ENCODE measurements at regions not wholly inside any gene's neighbourhood (a gene's known extent, or its start where the extent isn't known, plus 50 kb on each side); places are given as distances from the start of the nearest gene placed in this dataset.

DNA sequence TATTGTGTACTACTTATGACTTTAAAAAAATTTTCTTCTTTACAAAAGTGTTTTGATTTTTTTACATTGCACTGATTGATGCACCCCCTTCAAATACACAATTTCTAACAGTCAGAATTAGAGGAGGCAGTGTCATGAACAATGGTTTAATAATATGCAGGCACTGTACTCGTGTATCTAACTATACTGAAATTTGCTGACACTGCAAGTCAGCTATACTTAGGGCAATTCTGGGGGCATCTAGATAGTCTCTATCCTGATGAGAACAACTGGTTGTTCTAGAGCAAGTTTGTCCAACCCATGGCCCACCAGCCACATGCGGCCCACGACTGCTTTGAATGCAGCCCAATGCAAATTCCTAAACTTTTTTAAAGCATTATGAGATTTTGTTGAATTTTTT lies 375.6 kb downstream of the BCKDHB start:
- no peak for DNase-seq (ENCODE audit: extremely low read depth, low read depth)

- DNase-seq (ENCODE audit: extremely low read depth, low read depth): no peak
Measured at GRCh38 chr6:80480421-80481157, 374.1 kb downstream of the BCKDHB start.

DNA sequence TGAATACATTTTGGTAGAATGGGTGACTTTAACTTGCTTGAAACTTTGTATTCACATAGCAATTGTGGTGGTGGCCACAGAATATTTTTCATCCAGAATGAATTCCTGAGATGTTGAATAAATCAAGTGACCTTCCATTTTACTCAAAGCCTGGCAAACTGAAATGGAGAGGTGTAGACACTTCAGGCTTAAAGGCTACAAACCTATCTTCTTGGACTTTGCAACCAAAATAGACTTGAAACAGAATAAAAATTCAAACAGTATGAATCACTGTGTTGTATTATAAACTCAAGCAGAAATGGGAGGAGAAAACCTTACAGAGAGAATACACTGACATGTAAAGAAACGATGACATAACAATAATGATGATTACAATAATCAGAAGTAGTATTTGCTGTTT lies 371.6 kb downstream of the BCKDHB start:
- no peak for DNase-seq (ENCODE audit: extremely low read depth, low read depth)

DNA sequence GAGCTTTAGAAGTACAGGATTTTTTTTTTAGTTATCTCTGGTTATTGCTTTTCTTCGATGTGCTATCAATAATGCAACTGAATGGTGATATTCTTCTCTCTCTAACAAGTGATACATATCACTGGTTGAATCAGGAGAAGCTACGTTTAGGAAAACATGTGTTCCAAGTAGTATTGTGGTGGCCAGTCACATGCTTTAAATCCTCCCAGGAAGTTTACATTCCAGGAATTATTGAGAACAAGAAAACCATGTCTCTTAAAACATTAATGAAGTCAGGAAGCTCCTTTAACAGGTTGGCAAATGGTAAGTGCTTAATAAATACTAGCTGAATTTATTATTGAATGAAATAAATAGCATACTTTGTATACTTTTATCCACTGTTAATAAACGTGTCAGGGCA lies 371.1 kb downstream of the BCKDHB start:
- DNase-seq (ENCODE audit: extremely low read depth, low read depth): no peak

GRCh38 chr6:80472271-80472670 lies 365.8 kb downstream of the BCKDHB start:
- no peak for DNase-seq (ENCODE audit: extremely low read depth, low read depth)

DNA sequence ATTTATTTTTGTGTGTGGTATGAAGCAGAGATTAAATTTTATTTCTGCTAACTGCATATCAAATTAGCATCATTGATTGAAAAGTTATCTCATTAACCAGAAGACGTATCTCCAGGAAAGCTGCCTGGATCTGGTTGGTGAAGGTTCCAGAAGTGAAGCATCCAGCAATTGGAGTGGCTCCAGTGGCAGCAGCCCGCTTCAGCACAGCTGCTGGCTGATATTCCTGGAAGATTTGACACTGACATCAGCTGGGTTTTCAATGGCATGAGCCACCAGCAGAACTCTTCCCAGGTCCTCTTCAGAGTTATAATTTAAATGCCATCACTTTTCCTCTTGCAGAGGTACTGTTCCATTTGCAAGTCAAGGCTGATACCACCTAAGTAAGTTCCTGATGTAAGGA lies 363.5 kb downstream of the BCKDHB start:
- DNase-seq (ENCODE audit: extremely low read depth, low read depth): no peak

DNA sequence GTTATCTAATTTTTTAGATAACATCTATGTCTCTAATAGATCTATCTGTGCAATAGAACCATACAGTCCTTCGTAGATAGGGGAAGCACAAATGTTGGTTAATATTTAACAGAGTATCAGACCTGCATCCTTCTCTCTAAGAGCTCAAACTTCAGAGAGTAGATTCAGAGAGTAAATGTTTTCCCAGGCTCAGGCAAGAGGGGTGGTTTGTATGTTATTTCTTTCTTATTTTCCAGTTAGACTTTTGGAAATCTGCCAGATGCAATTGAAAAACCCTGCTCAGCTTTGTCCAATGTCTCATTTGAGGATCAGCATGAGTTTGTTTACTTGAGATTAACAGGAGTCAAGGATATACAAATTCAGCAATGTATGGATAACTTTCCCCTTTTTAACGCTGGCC lies 361.9 kb downstream of the BCKDHB start:
- no peak for DNase-seq (ENCODE audit: extremely low read depth, low read depth)

DNA sequence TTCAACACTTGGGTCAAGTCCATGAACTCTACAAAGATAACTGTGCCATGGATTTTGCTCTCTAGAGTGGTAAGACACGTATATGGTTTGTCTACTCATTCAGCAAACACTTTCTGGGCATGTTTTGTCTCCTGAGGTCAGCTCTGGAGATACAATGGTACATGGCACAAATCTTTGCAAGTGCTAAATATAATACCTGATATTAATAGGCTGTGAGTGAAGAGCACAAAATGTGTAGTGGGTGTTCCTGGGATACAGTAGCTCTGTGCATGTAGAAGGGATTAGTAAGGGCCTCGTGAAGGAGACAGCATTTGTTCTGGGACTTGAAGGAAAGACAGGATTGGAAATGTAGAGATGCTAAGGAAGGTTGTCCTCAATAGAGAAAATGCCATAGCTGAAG lies 360.9 kb downstream of the BCKDHB start:
- no peak for DNase-seq (ENCODE audit: extremely low read depth, low read depth)

GRCh38 chr6:80466981-80467380 lies 360.5 kb downstream of the BCKDHB start:
- no peak for DNase-seq (ENCODE audit: extremely low read depth, low read depth)

- DNase-seq (ENCODE audit: extremely low read depth, low read depth): peak; percentile 25
Measured at GRCh38 chr6:80465513-80465912, 359.0 kb downstream of the BCKDHB start.

GRCh38 chr6:80464901-80465300 lies 358.4 kb downstream of the BCKDHB start:
- no peak for DNase-seq (ENCODE audit: extremely low read depth, low read depth)

DNA sequence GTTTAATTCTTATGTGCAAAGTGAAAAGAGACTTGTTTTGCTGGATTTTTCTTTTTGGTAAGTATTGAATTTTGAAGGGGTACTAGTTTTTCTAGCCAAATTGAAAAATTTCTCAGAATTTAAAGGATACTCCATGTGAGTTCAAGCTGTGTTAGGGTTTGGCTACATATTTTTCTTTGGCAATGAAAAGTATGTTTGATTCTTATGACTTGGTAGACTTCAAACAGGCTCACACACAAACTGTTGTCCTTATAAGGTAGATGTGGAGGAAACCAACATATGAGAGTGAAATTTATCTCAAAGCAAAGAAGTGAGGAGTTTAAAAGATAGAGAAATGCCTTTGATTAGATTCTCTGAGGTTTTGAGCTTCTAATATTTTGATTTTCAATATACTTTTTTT lies 356.7 kb downstream of the BCKDHB start:
- no peak for DNase-seq (ENCODE audit: extremely low read depth, low read depth)

- DNase-seq (ENCODE audit: extremely low read depth, low read depth): no peak
Measured at GRCh38 chr6:80460257-80460865, 353.9 kb downstream of the BCKDHB start.

DNA sequence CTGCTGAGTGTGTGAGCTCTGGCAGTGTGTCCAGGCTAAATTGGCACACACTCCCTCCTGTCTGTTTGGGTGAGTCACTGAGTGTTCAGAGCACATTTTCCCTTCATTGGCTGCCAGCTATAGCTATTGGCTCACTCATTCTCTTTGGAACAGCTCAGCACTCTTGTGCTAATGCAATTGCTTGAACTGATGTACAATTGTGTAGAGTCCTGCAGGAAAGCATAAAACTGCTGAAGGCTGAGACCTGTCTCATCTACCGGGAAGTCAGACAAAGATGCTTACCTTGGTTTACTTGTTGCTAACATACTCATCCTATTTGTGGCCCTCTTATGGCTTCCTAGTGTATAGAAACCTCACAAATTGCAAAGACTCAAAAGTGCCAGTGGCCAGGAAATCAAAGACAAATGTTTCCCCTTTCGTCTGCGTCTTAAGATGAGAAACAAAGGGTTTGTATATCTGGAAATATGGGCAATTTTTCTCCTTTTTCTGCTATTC lies 351.0 kb downstream of the BCKDHB start:
- peak; percentile 66 for DNase-seq (ENCODE audit: extremely low read depth, low read depth)

DNA sequence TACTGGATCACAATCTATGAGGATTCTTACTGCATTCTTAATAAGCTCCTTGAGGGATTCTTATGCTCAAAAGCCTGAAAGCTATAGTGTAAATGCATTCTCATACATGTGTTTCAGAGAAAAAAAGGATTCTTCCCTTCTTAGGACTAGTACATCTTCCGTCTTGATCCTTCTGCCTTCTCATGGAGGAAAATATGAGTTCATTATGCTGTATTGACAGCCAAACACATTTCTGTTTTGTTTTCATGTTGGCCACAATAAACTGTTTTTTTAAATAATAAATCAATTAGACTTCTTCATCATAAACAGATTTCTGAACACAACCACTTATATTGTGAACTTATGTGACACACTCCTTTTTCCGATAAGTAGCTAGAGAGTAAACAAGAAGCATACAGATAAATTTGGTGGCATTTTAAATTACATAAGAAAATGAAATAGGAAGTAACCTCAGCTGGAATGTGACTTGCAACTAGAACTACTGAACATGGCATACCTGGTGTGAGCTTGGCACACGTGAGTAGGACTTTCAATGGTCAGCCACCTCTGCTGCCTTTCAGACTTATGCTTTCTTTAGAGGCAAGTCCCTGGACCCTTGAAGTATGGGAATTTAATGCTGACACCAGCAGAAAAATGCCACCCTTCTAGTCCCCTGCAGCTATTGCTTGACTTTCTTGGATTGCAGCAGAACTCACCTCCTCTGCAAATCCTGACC lies 350.4 kb downstream of the BCKDHB start:
- DNase-seq (ENCODE audit: extremely low read depth, low read depth): no peak

- no peak for DNase-seq (ENCODE audit: extremely low read depth, low read depth)
Measured at GRCh38 chr6:80454661-80455365, 348.3 kb downstream of the BCKDHB start.

DNA sequence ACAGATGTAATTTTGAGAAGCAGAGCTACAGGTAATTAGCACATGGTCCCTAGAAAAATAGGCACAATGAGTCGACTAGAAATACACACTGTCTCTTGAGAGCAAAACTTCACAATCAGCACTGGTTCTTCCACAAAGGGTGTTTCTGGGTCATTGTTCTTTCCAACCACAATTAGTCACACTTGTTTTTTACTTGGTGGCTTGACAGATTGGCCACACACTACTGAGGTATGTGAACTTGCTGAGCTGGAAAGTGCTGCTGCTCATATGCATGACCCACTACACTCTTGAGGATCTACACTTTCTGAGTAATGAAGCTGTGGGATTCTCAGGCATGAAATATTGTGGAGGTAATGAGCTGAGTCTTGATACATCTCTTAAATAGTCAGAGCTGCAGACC lies 347.7 kb downstream of the BCKDHB start:
- no peak for DNase-seq (ENCODE audit: extremely low read depth, low read depth)

- DNase-seq (ENCODE audit: extremely low read depth, low read depth): no peak
Measured at GRCh38 chr6:80449726-80450125, 343.3 kb downstream of the BCKDHB start.

- DNase-seq (ENCODE audit: extremely low read depth, low read depth): no peak
Measured at GRCh38 chr6:80446454-80447045, 340.1 kb downstream of the BCKDHB start.

DNA sequence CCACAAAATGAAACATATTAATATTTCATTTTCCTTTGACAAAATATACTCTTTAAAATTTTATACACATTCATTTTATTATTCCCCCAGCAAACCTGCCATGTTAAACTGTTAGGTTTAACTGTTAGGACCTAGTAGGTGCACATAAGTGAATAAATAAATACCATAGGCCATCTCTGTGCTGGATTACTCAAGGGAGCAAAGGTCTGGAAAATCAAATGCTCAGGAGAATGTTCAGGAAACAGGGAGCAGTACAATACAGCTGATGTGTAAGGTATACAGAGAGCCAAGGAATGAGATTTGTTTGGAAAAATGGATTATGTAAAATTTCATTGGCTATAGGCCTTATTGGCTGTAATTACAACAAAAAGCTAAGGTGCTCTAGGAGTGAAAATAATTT lies 339.3 kb downstream of the BCKDHB start:
- DNase-seq (ENCODE audit: extremely low read depth, low read depth): no peak

DNA sequence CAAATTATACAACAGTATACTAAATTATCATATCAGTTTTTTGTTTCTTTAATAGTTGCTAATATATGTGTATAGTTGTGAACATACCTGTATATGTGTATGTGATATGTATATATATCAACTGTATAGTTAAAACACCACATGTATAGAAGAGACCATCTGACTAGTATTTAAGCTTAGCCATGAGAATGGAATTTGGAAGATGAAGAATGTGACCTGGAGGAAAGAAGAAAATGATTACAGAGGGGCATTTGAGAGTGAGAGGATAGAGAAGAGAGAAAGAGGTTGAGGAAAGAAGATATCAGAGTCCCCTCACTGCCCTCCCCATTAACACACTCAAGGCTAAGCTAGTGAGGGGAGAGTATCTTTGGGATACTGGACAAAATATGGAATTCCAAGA lies 335.9 kb downstream of the BCKDHB start:
- no peak for DNase-seq (ENCODE audit: extremely low read depth, low read depth)

Data from NCI-H460 (cell line).